ENCODE measurements at regions not wholly inside any gene's neighbourhood (a gene's known extent, or its start where the extent isn't known, plus 50 kb on each side); places are given as distances from the start of the nearest gene placed in this dataset.
"Not testable (repeated sequence)": the region's sequence is repeated elsewhere in the genome, so short reads cannot be mapped to it uniquely, and the experiment has no call there.

- ATAC-seq (ENCODE audit: low read depth) (no peak), DNase-seq (ENCODE audit: low spot score) (no peak)
- H3K27ac ChIP-seq (ENCODE audit: poor library complexity, severe bottlenecking): no peak overlapping the region
- H3K36me3 ChIP-seq (ENCODE audit: low read depth): no peaks in the 10 kb centered on the region
- no peaks in the 10 kb centered on the region for H3K27me3 ChIP-seq (ENCODE audit: insufficient read depth, poor library complexity, severe bottlenecking)
- H3K4me3 ChIP-seq (ENCODE audit: severe bottlenecking): no peak overlapping the region
- no peaks in the 10 kb centered on the region for H3K4me1 ChIP-seq (ENCODE audit: insufficient read depth, poor library complexity, severe bottlenecking)
- H3K9me3 ChIP-seq (ENCODE audit: severe bottlenecking): no peaks in the 10 kb centered on the region
- TF ChIP-seq CTCF (IDR thresholded peaks at IDR 0.05; ENCODE audit: poor library complexity, severe bottlenecking): no peak
These were observed 360.9 kb downstream of the NEBL start for GRCh38 chr10:20535897-20536881.

GRCh38 chr10:20531241-20531883, 365.7 kb downstream of the NEBL start:
- H3K27ac ChIP-seq (ENCODE audit: poor library complexity, severe bottlenecking); H3K4me3 ChIP-seq (ENCODE audit: severe bottlenecking); H3K4me1 ChIP-seq (ENCODE audit: insufficient read depth, poor library complexity, severe bottlenecking); H3K36me3 ChIP-seq (ENCODE audit: low read depth); DNase-seq (ENCODE audit: low spot score); ATAC-seq (ENCODE audit: low read depth); H3K27me3 ChIP-seq (ENCODE audit: insufficient read depth, poor library complexity, severe bottlenecking); H3K9me3 ChIP-seq (ENCODE audit: severe bottlenecking): not testable (repeated sequence)

- H3K27ac ChIP-seq (ENCODE audit: poor library complexity, severe bottlenecking): no peak overlapping the region
- H3K4me1 ChIP-seq (ENCODE audit: insufficient read depth, poor library complexity, severe bottlenecking): no peaks in the 10 kb centered on the region
- no peak for ATAC-seq (ENCODE audit: low read depth)
- no peak for TF ChIP-seq CTCF (IDR thresholded peaks at IDR 0.05; ENCODE audit: poor library complexity, severe bottlenecking)
- no peak for DNase-seq (ENCODE audit: low spot score)
- no peak overlapping the region for H3K4me3 ChIP-seq (ENCODE audit: severe bottlenecking)
- H3K36me3 ChIP-seq (ENCODE audit: low read depth): no peaks in the 10 kb centered on the region
- no peaks in the 10 kb centered on the region for H3K27me3 ChIP-seq (ENCODE audit: insufficient read depth, poor library complexity, severe bottlenecking)
- H3K9me3 ChIP-seq (ENCODE audit: severe bottlenecking): no peaks in the 10 kb centered on the region
These were observed 375.9 kb downstream of the NEBL start for GRCh38 chr10:20521186-20521585.

- DNase-seq (ENCODE audit: low spot score): no peak
- no peaks in the 10 kb centered on the region for H3K27me3 ChIP-seq (ENCODE audit: insufficient read depth, poor library complexity, severe bottlenecking)
- no peaks in the 10 kb centered on the region for H3K36me3 ChIP-seq (ENCODE audit: low read depth)
- no peak for TF ChIP-seq CTCF (IDR thresholded peaks at IDR 0.05; ENCODE audit: poor library complexity, severe bottlenecking)
- no peak overlapping the region for H3K4me3 ChIP-seq (ENCODE audit: severe bottlenecking)
- ATAC-seq (ENCODE audit: low read depth): no peak
- no peaks in the 10 kb centered on the region for H3K4me1 ChIP-seq (ENCODE audit: insufficient read depth, poor library complexity, severe bottlenecking)
- H3K27ac ChIP-seq (ENCODE audit: poor library complexity, severe bottlenecking): no peak overlapping the region
- H3K9me3 ChIP-seq (ENCODE audit: severe bottlenecking): no peaks in the 10 kb centered on the region
These were observed 381.5 kb downstream of the NEBL start for GRCh38 chr10:20515654-20516053.

GRCh38 chr10:20512631-20513030, 384.5 kb downstream of the NEBL start:
- H3K4me1 ChIP-seq (ENCODE audit: insufficient read depth, poor library complexity, severe bottlenecking): no peaks in the 10 kb centered on the region
- no peak for DNase-seq (ENCODE audit: low spot score)
- no peaks in the 10 kb centered on the region for H3K9me3 ChIP-seq (ENCODE audit: severe bottlenecking)
- H3K27me3 ChIP-seq (ENCODE audit: insufficient read depth, poor library complexity, severe bottlenecking): no peaks in the 10 kb centered on the region
- H3K36me3 ChIP-seq (ENCODE audit: low read depth): no peaks in the 10 kb centered on the region
- ATAC-seq (ENCODE audit: low read depth): no peak
- no peak overlapping the region for H3K4me3 ChIP-seq (ENCODE audit: severe bottlenecking)
- H3K27ac ChIP-seq (ENCODE audit: poor library complexity, severe bottlenecking): no peak overlapping the region
- TF ChIP-seq CTCF (IDR thresholded peaks at IDR 0.05; ENCODE audit: poor library complexity, severe bottlenecking): no peak

All from RWPE2 (cell line).